ENCODE measurements at regions not wholly inside any gene's neighbourhood (a gene's known extent, or its start where the extent isn't known, plus 50 kb on each side); places are given as distances from the start of the nearest gene placed in this dataset.

DNA sequence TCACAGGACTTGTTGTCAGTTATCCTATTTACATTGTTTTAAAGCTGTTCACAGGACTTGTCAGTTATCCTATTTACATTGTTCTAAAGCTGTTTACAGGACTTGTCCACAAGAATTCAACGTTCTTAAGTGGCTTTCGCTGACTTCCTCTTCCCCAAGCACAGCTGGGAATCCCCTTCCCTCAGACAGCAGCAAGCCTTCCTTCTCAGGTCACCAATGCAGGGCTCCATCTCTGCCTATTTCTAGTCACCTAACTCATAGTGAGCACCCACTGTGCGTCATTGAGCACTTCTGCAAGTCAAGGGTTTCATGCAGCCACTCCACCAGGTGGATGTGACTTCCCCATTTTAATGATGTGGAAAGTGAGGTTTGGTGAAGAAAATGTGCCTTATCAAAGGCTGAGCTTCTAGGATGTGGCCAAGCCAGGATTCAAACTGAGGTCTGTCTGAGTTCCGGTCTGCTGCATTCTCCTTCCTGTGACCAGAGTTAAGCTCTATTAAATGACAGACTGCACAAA lies 109.8 kb upstream of the ZNF462 start:
- Histone ChIP-seq H3K4me3 (no peak overlapping the region), H3K9me3 (no peaks in the 10 kb centered on the region), H3K27me3 (no peaks in the 10 kb centered on the region), H3K36me3 (no peaks in the 10 kb centered on the region), H3K4me1 (peaks cover 0 to 7% (median 0%) of the 10 kb centered on the region in 3 donors), H3K27ac (no peak overlapping the region)
- 42 to 63% methylated on average over 2 to 4 of the region's 4 CpGs for WGBS, 2 donors (ENCODE audit: low coverage in 1 of 2)
- ATAC-seq: no peak
- TF ChIP-seq CTCF (IDR thresholded peaks at IDR 0.05) (no peak), POLR2AphosphoS5 (IDR thresholded peaks at IDR 0.05) (no peak), POLR2A (IDR thresholded peaks at IDR 0.05) (no peak), EP300 (IDR thresholded peaks at IDR 0.05) (no peak)

DNA sequence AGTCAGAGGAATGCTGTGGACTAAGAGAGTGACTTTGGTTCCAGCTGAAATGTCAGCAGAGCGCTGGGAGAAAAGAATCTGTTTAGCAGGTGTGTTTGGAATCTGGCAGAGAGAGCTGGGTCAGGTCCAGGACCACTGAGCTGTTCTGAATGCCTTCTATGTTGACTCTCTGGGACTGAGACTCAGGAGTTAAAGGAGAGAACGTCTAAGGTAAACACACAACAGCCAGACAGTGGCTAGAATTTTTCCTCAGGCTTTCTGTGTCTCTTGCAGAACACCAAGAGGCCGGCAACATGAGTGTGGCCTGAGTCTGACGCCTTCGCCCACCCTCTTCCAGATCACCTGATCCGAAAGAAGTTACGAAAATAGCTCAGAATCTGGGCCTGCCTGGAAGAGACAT lies 107.2 kb upstream of the ZNF462 start:
- Histone ChIP-seq H3K27ac (peak overlapping the region; percentile 14 to 84 (median 77)), H3K36me3 (no peaks in the 10 kb centered on the region), H3K9me3 (no peaks in the 10 kb centered on the region), H3K4me1 (peaks cover 0 to 7% (median 0%) of the 10 kb centered on the region in 3 donors), H3K4me3 (no peak overlapping the region), H3K27me3 (no peaks in the 10 kb centered on the region)
- 40 to 44% methylated on average over 3 to 7 of the region's 7 CpGs for WGBS, 2 donors (ENCODE audit: low coverage in 1 of 2)
- TF ChIP-seq POLR2A (IDR thresholded peaks at IDR 0.05) (no peak), POLR2AphosphoS5 (IDR thresholded peaks at IDR 0.05) (peak; percentile 30)
- ATAC-seq: peak; percentile 86

DNA sequence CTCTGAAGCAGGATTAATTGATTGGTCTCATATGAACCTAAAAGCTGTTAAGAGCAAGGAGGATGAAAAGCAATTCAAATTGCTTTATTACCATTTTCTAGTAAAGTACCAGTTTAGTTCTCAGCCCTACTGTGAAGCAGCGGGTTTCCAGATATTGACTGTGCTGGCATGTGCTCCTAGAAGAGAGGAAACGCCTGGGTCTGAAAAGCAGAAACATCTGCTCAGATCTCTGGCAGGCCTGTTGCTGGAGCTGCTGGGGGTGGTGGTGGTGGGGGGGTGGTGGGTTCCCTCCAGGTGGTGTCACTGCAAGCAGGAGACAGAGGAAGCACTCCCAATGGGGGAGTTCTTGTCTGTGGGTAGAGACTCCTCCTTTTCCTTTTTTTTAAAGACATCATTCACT lies 105.5 kb upstream of the ZNF462 start:
- peaks cover 0 to 7% (median 0%) of the 10 kb centered on the region in 3 donors for H3K4me1 ChIP-seq
- H3K36me3 ChIP-seq: no peaks in the 10 kb centered on the region
- H3K27ac ChIP-seq: no peak overlapping the region
- H3K27me3 ChIP-seq: no peaks in the 10 kb centered on the region
- no peak overlapping the region for H3K4me3 ChIP-seq
- TF ChIP-seq POLR2A (IDR thresholded peaks at IDR 0.05): no peak
- no peak for TF ChIP-seq CTCF (IDR thresholded peaks at IDR 0.05)
- no peak for TF ChIP-seq POLR2AphosphoS5 (IDR thresholded peaks at IDR 0.05)
- no peak for TF ChIP-seq EP300 (IDR thresholded peaks at IDR 0.05)
- no peak for ATAC-seq
- 17 to 80% methylated on average over 1 to 2 of the region's 2 CpGs for WGBS, 2 donors (ENCODE audit: low coverage in 1 of 2)
- no peaks in the 10 kb centered on the region for H3K9me3 ChIP-seq

DNA sequence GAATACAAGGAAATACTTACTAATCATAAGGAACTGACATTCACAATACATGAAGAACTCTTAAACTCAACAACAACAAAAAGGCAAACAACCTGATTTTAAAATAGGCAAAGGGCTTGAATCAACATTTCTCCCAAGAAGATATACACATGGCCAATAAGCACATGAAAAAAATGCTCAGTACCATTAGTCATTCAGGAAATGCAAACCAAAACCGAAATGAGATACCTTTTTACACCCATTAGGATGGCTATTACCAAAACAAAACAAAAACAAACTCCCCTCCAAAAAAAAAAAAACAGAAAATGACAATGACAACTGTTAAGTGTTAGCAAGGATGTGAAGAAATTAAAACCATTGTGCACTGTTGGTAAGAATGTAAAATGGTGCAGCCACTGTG lies 104.1 kb upstream of the ZNF462 start:
- no peak for ATAC-seq
- H3K27me3 ChIP-seq: no peaks in the 10 kb centered on the region
- no peaks in the 10 kb centered on the region for H3K9me3 ChIP-seq
- H3K4me3 ChIP-seq: no peak overlapping the region
- WGBS, 2 donors (ENCODE audit: low coverage in 1 of 2): 38 to 71% methylated on average over 1 of the region's 1 CpG
- TF ChIP-seq CTCF (IDR thresholded peaks at IDR 0.05) (no peak), POLR2AphosphoS5 (IDR thresholded peaks at IDR 0.05) (no peak), EP300 (IDR thresholded peaks at IDR 0.05) (no peak), POLR2A (IDR thresholded peaks at IDR 0.05) (no peak)
- H3K4me1 ChIP-seq: peaks cover 0 to 7% (median 0%) of the 10 kb centered on the region in 3 donors
- no peak overlapping the region for H3K27ac ChIP-seq
- no peaks in the 10 kb centered on the region for H3K36me3 ChIP-seq

- 0 to 59% methylated on average over 1 to 2 of the region's 2 CpGs for WGBS, 2 donors (ENCODE audit: low coverage in 1 of 2)
- TF ChIP-seq EP300 (IDR thresholded peaks at IDR 0.05) (no peak), POLR2AphosphoS5 (IDR thresholded peaks at IDR 0.05) (no peak), POLR2A (IDR thresholded peaks at IDR 0.05) (no peak), CTCF (IDR thresholded peaks at IDR 0.05) (no peak)
- no peaks in the 10 kb centered on the region for H3K9me3 ChIP-seq
- peaks cover 0 to 2% (median 0%) of the 10 kb centered on the region in 3 donors for H3K4me1 ChIP-seq
- H3K27ac ChIP-seq: no peak overlapping the region
- no peaks in the 10 kb centered on the region for H3K27me3 ChIP-seq
- no peak overlapping the region for H3K4me3 ChIP-seq
- H3K36me3 ChIP-seq: no peaks in the 10 kb centered on the region
- ATAC-seq: no peak
Observed at GRCh38 chr9:106761493-106761892, 101.5 kb upstream of the ZNF462 start.
